Endothelial cell (in vitro differentiated cells): ENCODE measurements at regions not wholly inside any gene's neighbourhood (a gene's known extent, or its start where the extent isn't known, plus 50 kb on each side); places are given as distances from the start of the nearest gene placed in this dataset.

Experiments
- DNase-seq: peaks from one replicate; pipeline ENCODE4 v3.0.0; 2021; ENCODE audit warnings: low spot score
- H3K27ac Mint-ChIP-seq: one replicate; pipeline ENCODE4 v1.8.0; 2021; ENCODE audit warnings: mixed read lengths, inconsistent platforms; ENCODE audit not compliant: unreplicated experiment
- H3K27me3 Mint-ChIP-seq: one replicate; pipeline ENCODE4 v1.8.0; 2021; ENCODE audit warnings: mild to moderate bottlenecking, moderate library complexity, mixed read lengths, inconsistent platforms; ENCODE audit not compliant: unreplicated experiment
- H3K36me3 Mint-ChIP-seq: one replicate; pipeline ENCODE4 v1.8.0; 2021; ENCODE audit warnings: mild to moderate bottlenecking, low read depth, mixed read lengths, inconsistent platforms; ENCODE audit not compliant: unreplicated experiment
- H3K4me1 Mint-ChIP-seq: one replicate; pipeline ENCODE4 v1.8.0; 2021; ENCODE audit warnings: mild to moderate bottlenecking, mixed read lengths, inconsistent platforms; ENCODE audit not compliant: unreplicated experiment
- H3K4me3 Mint-ChIP-seq: one replicate; pipeline ENCODE4 v1.8.0; 2021; ENCODE audit warnings: mild to moderate bottlenecking, mixed read lengths, inconsistent platforms; ENCODE audit not compliant: unreplicated experiment
- H3K9me3 Mint-ChIP-seq: one replicate; pipeline ENCODE4 v1.8.0; 2021; ENCODE audit warnings: mixed read lengths, inconsistent platforms; ENCODE audit not compliant: unreplicated experiment
- CTCF ChIP-seq: fragments of 200-600 bp; sonication (generic); IDR thresholded peaks from one replicate; pipeline ENCODE4 v1.5.0; 2021; ENCODE audit warnings: antibody characterized with exemption; ENCODE audit not compliant: unreplicated experiment

GRCh38 chr2:42901076-42901640 lies 108.8 kb upstream of the HAAO start:
- Mint-ChIP-seq H3K4me1 (peaks cover 18% of the 10 kb centered on the region), H3K36me3 (no peaks in the 10 kb centered on the region), H3K27ac (no peak overlapping the region), H3K9me3 (no peaks in the 10 kb centered on the region), H3K27me3 (peaks cover 8% of the 10 kb centered on the region), H3K4me3 (no peak overlapping the region)
- no peak for TF ChIP-seq CTCF
- DNase-seq, result no peak

- Mint-ChIP-seq H3K4me3 (no peak overlapping the region), H3K27ac (no peak overlapping the region), H3K9me3 (no peaks in the 10 kb centered on the region), H3K4me1 (peaks cover 12% of the 10 kb centered on the region), H3K27me3 (peaks cover 9% of the 10 kb centered on the region), H3K36me3 (no peaks in the 10 kb centered on the region)
- no peak for TF ChIP-seq CTCF
- no peak for DNase-seq
Observed at GRCh38 chr2:42900289-42900891, 108.0 kb upstream of the HAAO start.

- TF ChIP-seq CTCF, result no peak
- H3K27ac Mint-ChIP-seq, result no peak overlapping the region
- DNase-seq, result no peak
- H3K4me3 Mint-ChIP-seq, result no peak overlapping the region
- H3K4me1 Mint-ChIP-seq, result peaks cover 2% of the 10 kb centered on the region
- H3K36me3 Mint-ChIP-seq, result no peaks in the 10 kb centered on the region
- H3K9me3 Mint-ChIP-seq, result no peaks in the 10 kb centered on the region
- peaks cover 6% of the 10 kb centered on the region for H3K27me3 Mint-ChIP-seq
Observed at GRCh38 chr2:42897358-42897757, 105.0 kb upstream of the HAAO start.

DNA sequence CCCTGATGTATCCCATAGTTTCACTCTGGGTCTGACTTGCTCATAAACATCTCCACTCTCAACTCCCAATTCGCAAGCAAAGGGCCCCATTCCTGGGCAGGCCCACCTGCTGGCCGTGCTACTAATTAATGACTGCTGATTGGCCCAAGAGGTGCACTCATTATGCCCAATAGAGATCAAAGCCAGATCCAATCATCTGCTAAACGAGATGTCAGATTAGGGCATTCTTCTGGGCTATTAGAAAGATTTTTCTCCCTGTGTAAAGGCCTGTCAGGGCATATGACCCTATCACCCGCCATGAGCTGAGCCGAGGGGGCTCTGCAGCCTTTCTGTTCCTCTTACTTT lies 103.4 kb upstream of the HAAO start:
- H3K36me3 Mint-ChIP-seq, result no peaks in the 10 kb centered on the region
- H3K9me3 Mint-ChIP-seq, result no peaks in the 10 kb centered on the region
- TF ChIP-seq CTCF, result no peak
- H3K27me3 Mint-ChIP-seq, result peaks cover 4% of the 10 kb centered on the region
- H3K4me1 Mint-ChIP-seq, result peaks cover 2% of the 10 kb centered on the region
- DNase-seq, result no peak
- H3K27ac Mint-ChIP-seq, result no peak overlapping the region
- H3K4me3 Mint-ChIP-seq, result no peak overlapping the region

- Mint-ChIP-seq H3K4me3 (no peak overlapping the region), H3K36me3 (no peaks in the 10 kb centered on the region), H3K4me1 (peaks cover 2% of the 10 kb centered on the region), H3K27ac (no peak overlapping the region), H3K27me3 (peaks cover 4% of the 10 kb centered on the region), H3K9me3 (no peaks in the 10 kb centered on the region)
- DNase-seq, result no peak
- TF ChIP-seq CTCF, result no peak
Observed at GRCh38 chr2:42895134-42895790, 102.9 kb upstream of the HAAO start.
